Naive B cell (primary cell): ENCODE measurements at regions not wholly inside any gene's neighbourhood (a gene's known extent, or its start where the extent isn't known, plus 50 kb on each side); places are given as distances from the start of the nearest gene placed in this dataset.

Experiments
- ATAC-seq, 2 donors: fragments of 150-1000 bp; cut with Tn5 transposase; 2 replicates each; pipeline ENCODE4 v1.10.0; 2021; ENCODE audit warnings: low read depth in 2 of 2, mild to moderate bottlenecking in 2 of 2, moderate library complexity in 2 of 2
- DNase-seq: peaks from one replicate; pipeline ENCODE4 v3.0.0; 2022
- H3K27ac Mint-ChIP-seq, 6 donors: one replicate each; pipeline ENCODE4 v1.8.0; 2020 to 2022; ENCODE audit warnings: mild to moderate bottlenecking in 6 of 6, mixed read lengths in 6 of 6, moderate library complexity in 5 of 6, inconsistent platforms in 2 of 6
- H3K27me3 Mint-ChIP-seq, 3 donors: one replicate each; pipeline ENCODE4 v1.8.0; 2021 to 2022; ENCODE audit warnings: mixed read lengths in 3 of 3, mild to moderate bottlenecking in 1 of 3
- H3K36me3 Mint-ChIP-seq, 2 donors: one replicate each; pipeline ENCODE4 v1.8.0; 2020 to 2022; ENCODE audit warnings: mixed read lengths in 2 of 2, inconsistent platforms in 1 of 2, mild to moderate bottlenecking in 1 of 2
- H3K4me1 Mint-ChIP-seq, 3 donors: one replicate each; pipeline ENCODE4 v1.8.0; 2020 to 2022; ENCODE audit warnings: mixed read lengths in 3 of 3, inconsistent platforms in 1 of 3, mild to moderate bottlenecking in 1 of 3, moderate library complexity in 1 of 3
- H3K4me3 Mint-ChIP-seq, 8 donors: one replicate each; pipeline ENCODE4 v1.8.0; 2020 to 2022; ENCODE audit warnings: mild to moderate bottlenecking in 8 of 8, mixed read lengths in 8 of 8, moderate library complexity in 8 of 8, inconsistent platforms in 2 of 8
- H3K9me3 Mint-ChIP-seq, 7 donors: one replicate each; pipeline ENCODE4 v1.8.0; 2020 to 2022; ENCODE audit warnings: mixed read lengths in 7 of 7, mild to moderate bottlenecking in 5 of 7, inconsistent platforms in 2 of 7, moderate library complexity in 1 of 7

DNA sequence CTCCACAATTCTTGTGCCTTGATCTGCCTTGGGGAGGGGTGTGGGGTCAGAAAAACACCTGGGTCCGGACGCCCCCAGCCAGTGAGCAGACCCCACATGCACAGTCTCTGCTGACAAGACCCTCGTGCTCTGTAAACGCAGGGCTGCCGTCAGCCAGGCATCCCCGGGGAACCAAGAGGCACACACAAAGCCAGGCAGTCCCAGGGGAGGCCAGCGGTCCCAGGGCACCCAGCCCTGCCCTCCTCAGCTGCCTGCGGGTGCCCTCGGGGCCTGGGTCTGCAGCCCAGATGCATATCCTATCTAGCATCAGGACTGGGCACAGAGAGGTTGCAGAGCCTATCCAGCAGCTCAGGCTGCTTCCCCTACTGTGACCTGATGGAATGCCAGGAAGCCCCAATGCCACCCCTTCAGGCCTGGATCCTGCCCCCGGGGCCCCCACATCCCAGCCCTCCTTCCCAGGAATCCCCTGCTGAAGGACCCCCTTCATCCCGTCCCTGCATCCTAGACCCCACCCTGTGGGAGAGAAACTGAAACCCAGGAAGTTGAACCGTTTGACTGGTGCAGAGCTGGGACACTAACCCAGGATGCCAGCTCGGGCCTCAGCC is 92.4 kb downstream of the MICALL2 start:
- Mint-ChIP-seq H3K27me3 (peaks cover 27 to 67% (median 60%) of the 10 kb centered on the region in 3 donors), H3K27ac (no peak overlapping the region), H3K4me3 (peak overlapping the region in 1 of 8 donors; percentile 41), H3K4me1 (peaks cover 9 to 10% (median 10%) of the 10 kb centered on the region in 3 donors), H3K9me3 (peaks cover 0 to 9% (median 7%) of the 10 kb centered on the region in 7 donors), H3K36me3 (peaks cover 0 to 10% of the 10 kb centered on the region in 2 donors)
- no peak for DNase-seq
- no peak for ATAC-seq

GRCh38 chr7:1367501-1368183 is 91.6 kb downstream of the MICALL2 start:
- Mint-ChIP-seq H3K4me1 (peaks cover 9 to 10% (median 10%) of the 10 kb centered on the region in 3 donors), H3K27ac (peak overlapping the region in 1 of 6 donors; percentile 26), H3K27me3 (peaks cover 27 to 70% (median 60%) of the 10 kb centered on the region in 3 donors), H3K4me3 (peak overlapping the region in 3 of 8 donors; percentile 22 to 41 (median 29)), H3K36me3 (peaks cover 0 to 10% of the 10 kb centered on the region in 2 donors), H3K9me3 (peaks cover 0 to 9% (median 7%) of the 10 kb centered on the region in 7 donors)
- DNase-seq, result no peak
- no peak for ATAC-seq

- DNase-seq (no peak), ATAC-seq (no peak)
- peak overlapping the region in 2 of 8 donors; percentile 53 to 69 for H3K4me3 Mint-ChIP-seq
- peaks cover 31 to 76% (median 60%) of the 10 kb centered on the region in 3 donors for H3K27me3 Mint-ChIP-seq
- no peak overlapping the region for H3K27ac Mint-ChIP-seq
- H3K4me1 Mint-ChIP-seq, result peaks cover 9 to 10% (median 10%) of the 10 kb centered on the region in 3 donors
- peaks cover 0 to 10% of the 10 kb centered on the region in 2 donors for H3K36me3 Mint-ChIP-seq
- peaks cover 0 to 8% (median 7%) of the 10 kb centered on the region in 7 donors for H3K9me3 Mint-ChIP-seq
These were observed 91.0 kb downstream of the MICALL2 start for GRCh38 chr7:1368184-1368681.

- Mint-ChIP-seq H3K9me3 (peaks cover 0 to 10% (median 7%) of the 10 kb centered on the region in 7 donors), H3K27me3 (peaks cover 31 to 80% (median 60%) of the 10 kb centered on the region in 3 donors), H3K27ac (no peak overlapping the region), H3K4me3 (peak overlapping the region in 4 of 8 donors; percentile 49 to 69 (median 53)), H3K4me1 (peaks cover 9 to 10% (median 10%) of the 10 kb centered on the region in 3 donors), H3K36me3 (peaks cover 0 to 10% of the 10 kb centered on the region in 2 donors)
- peak; percentile 58 to 61 for ATAC-seq
- DNase-seq, result peak; percentile 8
These were observed 90.3 kb downstream of the MICALL2 start for GRCh38 chr7:1368682-1369571.

DNA sequence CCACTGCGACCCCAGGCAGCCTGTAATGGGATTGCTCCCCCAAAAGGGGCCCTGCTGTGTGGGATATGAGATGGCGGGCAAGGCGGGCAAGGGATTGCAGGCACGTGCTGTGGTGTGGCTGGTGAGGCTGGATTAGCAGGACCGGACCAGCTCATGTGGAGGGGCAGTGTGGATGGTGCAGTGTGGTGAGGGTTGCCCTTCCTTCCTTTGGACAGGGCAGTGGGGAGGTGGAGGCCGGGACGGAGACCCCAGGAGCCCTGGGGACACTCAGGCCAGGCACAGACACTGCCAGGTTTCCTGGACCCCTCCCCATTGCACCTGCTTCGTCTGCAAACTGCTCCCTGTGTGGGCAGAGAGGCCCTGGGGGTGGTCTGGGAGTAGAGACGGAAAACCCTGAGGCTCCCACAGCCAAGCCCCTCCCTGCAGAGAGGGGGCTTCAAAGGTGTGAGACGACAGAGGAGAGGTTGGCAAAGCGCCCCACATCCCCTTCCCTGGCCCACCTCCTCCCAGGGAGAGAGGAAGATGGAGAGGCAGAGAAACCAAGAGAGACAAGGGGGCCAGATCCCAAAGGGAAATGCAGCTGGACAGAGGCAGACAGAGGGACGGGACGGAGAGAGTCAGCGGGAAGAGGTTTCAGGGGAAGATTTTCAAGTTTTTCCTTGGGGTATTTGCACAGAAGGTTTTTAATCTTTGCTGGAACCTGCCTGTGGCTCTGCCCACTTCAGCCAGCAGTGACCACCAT is 89.2 kb downstream of the MICALL2 start:
- ATAC-seq, result no peak
- H3K36me3 Mint-ChIP-seq, result peaks cover 0 to 10% of the 10 kb centered on the region in 2 donors
- DNase-seq, result no peak
- H3K27ac Mint-ChIP-seq, result no peak overlapping the region
- peaks cover 31 to 72% (median 49%) of the 10 kb centered on the region in 3 donors for H3K27me3 Mint-ChIP-seq
- peaks cover 9 to 10% (median 10%) of the 10 kb centered on the region in 3 donors for H3K4me1 Mint-ChIP-seq
- peaks cover 0 to 10% (median 7%) of the 10 kb centered on the region in 7 donors for H3K9me3 Mint-ChIP-seq
- peak overlapping the region in 2 of 8 donors; percentile 21 to 33 for H3K4me3 Mint-ChIP-seq

- DNase-seq (no peak), ATAC-seq (no peak)
- Mint-ChIP-seq H3K27me3 (peaks cover 32 to 66% (median 43%) of the 10 kb centered on the region in 3 donors), H3K36me3 (peaks cover 0 to 6% of the 10 kb centered on the region in 2 donors), H3K4me1 (peaks cover 9 to 10% (median 10%) of the 10 kb centered on the region in 3 donors), H3K27ac (no peak overlapping the region), H3K4me3 (peak overlapping the region in 2 of 8 donors; percentile 6 to 74), H3K9me3 (peaks cover 0 to 8% (median 3%) of the 10 kb centered on the region in 7 donors)
These were observed 88.5 kb downstream of the MICALL2 start for GRCh38 chr7:1370738-1371137.

DNA sequence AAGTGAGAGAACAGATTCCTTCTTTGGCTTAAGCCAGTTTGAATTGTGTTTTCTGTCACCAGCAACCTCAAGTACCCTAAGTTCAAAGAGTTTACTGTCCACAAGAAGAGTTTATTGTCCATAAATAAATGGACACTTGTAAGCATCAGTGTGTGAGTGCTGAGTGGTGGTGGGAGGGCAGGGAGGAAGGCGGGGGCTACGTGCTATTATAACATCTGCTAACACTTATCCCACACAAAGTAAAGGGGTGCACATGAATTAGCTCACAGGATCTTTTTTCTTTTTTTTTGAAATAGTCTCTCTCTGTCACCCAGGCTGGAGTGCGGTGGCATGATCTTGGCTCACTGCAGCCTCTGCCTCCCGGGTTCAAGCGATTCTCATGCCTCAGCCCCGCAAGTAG is 87.2 kb downstream of the MICALL2 start:
- peaks cover 29 to 58% (median 31%) of the 10 kb centered on the region in 3 donors for H3K27me3 Mint-ChIP-seq
- no peak overlapping the region for H3K27ac Mint-ChIP-seq
- peaks cover 7 to 10% (median 8%) of the 10 kb centered on the region in 3 donors for H3K4me1 Mint-ChIP-seq
- peaks cover 0 to 2% (median 0%) of the 10 kb centered on the region in 7 donors for H3K9me3 Mint-ChIP-seq
- DNase-seq (no peak), ATAC-seq (no peak)
- no peaks in the 10 kb centered on the region for H3K36me3 Mint-ChIP-seq
- no peak overlapping the region for H3K4me3 Mint-ChIP-seq

DNA sequence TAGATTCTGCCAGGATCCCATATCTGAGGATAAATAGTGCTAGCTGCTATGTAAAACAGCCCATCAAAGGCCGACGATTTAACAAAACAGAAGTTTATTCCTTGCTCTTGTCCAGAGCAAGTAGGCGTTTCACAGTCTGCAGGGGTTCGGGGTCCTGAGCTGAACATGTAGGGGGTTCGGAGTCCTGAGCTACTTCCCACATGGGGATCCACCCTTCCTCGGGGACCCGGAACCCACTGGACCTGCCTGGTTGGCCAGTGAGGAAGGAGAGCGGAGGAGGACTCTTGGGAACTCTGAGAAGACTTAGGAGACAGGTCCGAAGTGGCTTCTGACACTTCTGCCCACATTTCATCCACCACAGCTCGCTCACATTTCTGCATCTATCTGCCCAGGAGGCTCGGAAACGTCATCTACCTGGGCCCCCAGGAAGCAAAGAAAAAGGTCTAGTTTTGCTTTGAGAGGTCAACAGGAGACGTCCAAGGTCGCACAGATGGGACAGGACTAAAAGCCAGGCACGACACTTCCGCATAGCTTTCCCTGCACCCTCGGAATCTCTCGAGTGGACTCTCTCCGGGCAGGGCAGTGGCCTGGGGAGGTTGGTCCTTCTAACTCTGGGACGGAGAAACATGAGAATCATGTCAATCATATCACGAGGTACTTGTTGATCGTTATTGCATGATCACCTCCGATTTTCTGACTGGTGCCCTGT is 86.4 kb downstream of the MICALL2 start:
- H3K27ac Mint-ChIP-seq, result no peak overlapping the region

GRCh38 chr7:1377111-1377909 is 82.0 kb downstream of the MICALL2 start:
- peaks cover 0 to 4% (median 0%) of the 10 kb centered on the region in 7 donors for H3K9me3 Mint-ChIP-seq
- no peak overlapping the region for H3K4me3 Mint-ChIP-seq
- no peak overlapping the region for H3K27ac Mint-ChIP-seq
- no peaks in the 10 kb centered on the region for H3K4me1 Mint-ChIP-seq
- no peak for ATAC-seq
- no peak for DNase-seq
- no peaks in the 10 kb centered on the region for H3K36me3 Mint-ChIP-seq
- H3K27me3 Mint-ChIP-seq, result peaks cover 0 to 16% (median 8%) of the 10 kb centered on the region in 3 donors

More for the DNA sequence above, 86.4 kb downstream of the MICALL2 start:
- DNase-seq (no peak), ATAC-seq (no peak)
- peaks cover 0 to 10% (median under 1%) of the 10 kb centered on the region in 3 donors for H3K4me1 Mint-ChIP-seq
- H3K9me3 Mint-ChIP-seq, result peaks cover 0 to 2% (median 0%) of the 10 kb centered on the region in 7 donors
- no peak overlapping the region for H3K4me3 Mint-ChIP-seq
- H3K36me3 Mint-ChIP-seq, result no peaks in the 10 kb centered on the region
- H3K27me3 Mint-ChIP-seq, result peaks cover 22 to 50% (median 23%) of the 10 kb centered on the region in 3 donors

DNA sequence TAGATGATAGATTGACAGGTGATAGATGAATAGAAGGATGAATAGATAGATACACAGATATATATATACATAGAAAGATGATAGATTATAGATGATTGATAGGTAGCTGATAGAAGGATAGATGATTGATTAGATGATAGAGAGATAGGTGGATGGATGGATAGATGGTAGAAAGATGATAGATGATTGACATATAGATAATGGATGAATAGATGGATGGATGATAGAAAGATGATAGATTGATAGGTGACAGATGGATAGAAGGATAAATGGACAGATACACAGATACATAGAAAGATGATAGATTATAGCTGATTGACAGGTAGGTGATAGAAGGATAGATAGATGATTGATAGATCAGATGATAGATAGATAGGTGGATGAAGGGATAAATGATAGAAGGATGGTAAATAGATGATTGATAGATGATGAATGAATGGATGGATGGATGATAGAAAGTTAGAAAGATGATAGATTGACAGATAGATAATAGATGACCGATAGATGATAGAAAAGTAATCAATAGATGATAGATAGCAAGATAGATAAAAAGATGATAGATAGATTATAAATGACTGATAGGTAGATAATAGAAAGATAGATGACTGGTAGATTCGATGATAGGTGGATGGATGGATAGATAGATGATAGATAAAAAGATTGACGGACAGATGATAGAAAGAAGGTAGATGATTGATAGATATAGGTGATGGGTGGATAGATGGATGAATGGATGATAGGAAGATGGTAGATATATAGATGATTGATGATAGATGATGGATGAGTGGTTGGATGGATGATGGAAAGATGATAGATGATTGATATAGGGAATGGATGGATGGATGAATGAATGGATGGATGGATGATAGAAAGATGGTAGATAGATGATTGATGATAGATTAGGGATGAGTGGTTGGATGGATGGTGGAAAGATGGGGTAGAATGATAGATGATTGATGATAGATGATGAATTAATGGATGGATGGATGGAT is 80.4 kb downstream of the MICALL2 start:
- no peak for ATAC-seq
- Mint-ChIP-seq H3K4me3 (no peak overlapping the region), H3K4me1 (no peaks in the 10 kb centered on the region), H3K27ac (no peak overlapping the region), H3K9me3 (peaks cover 0 to 7% (median 0%) of the 10 kb centered on the region in 7 donors), H3K36me3 (no peaks in the 10 kb centered on the region), H3K27me3 (peaks cover under 1 to 3% (median under 1%) of the 10 kb centered on the region in 3 donors)
- DNase-seq, result no peak
